ENCODE measurements at regions not wholly inside any gene's neighbourhood (a gene's known extent, or its start where the extent isn't known, plus 50 kb on each side); places are given as distances from the start of the nearest gene placed in this dataset.
"Not testable (repeated sequence)": the region's sequence is repeated elsewhere in the genome, so short reads cannot be mapped to it uniquely, and the experiment has no call there.

DNA sequence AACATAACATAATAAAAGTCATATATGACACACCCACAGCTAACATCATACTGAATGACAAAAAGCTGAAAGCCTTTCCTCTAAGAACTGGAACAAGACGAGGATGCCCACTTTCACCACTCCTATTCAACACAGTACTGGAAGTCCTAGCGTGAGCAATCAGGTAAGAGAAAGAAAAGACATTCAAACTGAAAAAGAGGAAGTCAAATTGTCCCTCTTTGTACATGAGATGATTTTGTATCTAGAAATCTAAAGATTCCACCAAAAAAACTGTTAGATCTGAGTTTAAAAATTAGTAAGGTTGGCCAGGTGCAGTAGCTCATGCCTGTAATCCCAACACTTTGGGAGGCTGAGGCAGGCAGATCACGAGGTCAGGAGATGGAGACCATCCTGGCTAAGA is 70.1 kb upstream of the PROKR2 start:
- not testable (repeated sequence) for DNase-seq (ENCODE audit: low read depth)

DNA sequence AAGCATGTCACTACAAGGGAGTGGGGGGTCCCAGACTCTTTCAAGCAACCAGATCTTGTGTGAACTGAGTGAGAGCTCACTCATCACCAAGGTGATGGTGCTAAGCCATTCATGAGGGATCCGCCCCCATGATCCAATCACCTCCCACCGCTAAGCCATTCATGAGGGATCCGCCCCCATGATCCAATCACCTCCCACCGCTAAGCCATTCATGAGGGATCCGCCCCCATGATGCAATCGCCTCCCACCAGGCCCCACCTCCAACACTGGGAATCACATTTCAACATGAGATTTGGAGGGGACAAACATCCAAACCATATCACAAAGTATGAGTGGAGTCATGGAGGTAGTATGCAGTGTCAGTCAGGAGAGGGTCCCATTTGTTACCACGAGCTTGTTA is 64.8 kb upstream of the PROKR2 start:
- DNase-seq (ENCODE audit: low read depth): not testable (repeated sequence)

DNA sequence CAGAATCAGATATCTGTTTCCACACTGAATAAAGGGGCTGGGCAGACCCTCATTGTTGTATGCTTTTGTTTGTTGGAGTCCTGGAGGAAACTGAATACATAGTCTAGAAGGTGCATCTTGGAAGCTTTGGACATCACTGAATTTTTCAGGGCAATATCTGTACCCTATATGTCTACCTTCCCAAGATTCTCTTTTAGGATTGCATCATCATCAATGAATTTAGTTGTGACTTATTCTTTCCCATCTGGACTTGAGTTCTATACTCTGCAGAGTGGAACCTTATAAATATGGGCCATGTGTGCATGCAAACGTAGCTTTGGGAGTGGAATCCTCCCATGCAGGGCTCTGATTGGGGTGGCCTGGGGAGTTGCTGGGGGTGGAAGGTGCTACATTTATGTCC is 60.7 kb upstream of the PROKR2 start:
- no peak for DNase-seq (ENCODE audit: low read depth)

DNA sequence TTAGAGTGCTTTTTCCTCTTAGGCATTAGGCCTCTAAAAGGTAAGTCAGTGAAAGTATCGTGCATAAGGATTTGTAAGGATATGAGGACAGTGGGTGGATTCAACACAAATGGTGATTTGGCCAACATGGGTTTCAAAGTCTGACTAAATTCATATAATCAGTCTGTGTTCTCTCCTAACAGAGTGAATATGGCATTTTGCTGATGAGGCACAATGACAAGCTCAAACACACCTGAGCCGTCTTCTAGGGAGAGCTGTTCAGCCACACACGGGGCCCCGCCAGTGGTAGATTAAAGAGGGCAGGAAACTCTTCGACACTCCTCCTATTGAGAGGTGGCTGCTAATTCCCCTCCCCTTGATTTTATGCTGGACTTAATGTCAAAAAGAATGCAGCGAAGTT is 59.5 kb upstream of the PROKR2 start:
- DNase-seq (ENCODE audit: low read depth): no peak

DNA sequence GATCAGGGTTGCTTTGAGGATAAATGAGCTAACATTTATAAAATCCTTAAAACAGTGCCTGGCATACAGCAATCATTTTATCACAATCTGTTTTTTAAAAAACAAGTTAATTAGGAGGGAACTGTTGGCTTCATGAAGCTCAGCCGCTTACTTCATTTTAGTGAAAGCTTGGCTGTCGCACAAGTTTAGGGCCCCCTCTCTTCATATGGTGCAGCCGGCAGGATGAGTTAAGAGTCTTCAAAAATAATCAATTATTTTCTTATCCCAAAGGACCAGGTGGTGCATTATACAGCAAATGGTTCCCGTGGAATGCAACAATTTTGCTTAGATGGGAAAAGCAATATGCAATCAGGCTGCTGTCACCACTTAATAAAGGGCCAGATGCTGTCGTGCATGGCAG is 57.4 kb upstream of the PROKR2 start:
- no peak for DNase-seq (ENCODE audit: low read depth)

DNA sequence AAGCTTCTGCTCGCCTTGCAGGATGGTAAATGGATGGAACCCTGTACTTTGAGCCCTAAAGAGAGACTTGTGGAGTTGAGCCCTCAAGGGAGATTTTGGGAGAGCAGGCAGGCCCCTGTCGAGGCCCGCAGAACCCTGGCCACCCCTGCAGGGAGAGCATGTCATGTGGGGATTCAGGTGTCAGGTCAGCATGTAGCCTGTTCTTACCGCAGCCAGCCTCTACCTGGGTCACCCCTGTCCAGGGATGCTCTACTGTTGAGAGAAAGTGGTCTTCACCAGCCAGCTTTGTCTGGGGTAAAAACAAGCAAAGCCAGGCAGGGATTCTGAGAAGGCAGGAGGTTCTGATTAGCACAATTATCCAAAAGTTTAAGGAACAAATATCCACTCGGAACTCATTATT is 55.6 kb upstream of the PROKR2 start:
- no peak for DNase-seq (ENCODE audit: low read depth)

DNA sequence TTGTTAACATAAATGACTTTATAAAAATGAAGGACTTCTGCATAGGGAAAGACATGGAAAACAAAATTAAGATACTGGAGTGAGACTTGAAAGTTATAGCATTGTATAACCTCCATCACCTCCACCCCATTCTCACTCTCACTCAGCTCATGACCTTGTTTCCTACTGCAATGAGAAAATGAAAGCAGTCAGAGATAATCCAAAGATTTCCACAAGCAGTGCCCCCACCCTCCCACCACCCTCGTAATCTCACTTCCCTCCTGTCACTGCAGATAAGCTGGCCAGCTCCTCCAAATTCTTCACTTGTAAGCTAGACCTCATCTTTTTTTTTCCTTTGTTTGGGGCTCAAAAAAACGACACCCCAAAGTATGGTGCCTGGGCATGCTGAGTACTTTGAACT is 52.9 kb upstream of the PROKR2 start:
- no peak for DNase-seq (ENCODE audit: low read depth)

All from stimulated activated CD8-positive, alpha-beta memory T cell treated with anti-CD3 and anti-CD28 coated beads, Interleukin-12 subunit alpha, Interleukin-12 subunit beta, amount 100 ng/mL, for 4 hours (primary cell).